Fibroblast of skin of right biceps (primary cell): ENCODE measurements at regions not wholly inside any gene's neighbourhood (a gene's known extent, or its start where the extent isn't known, plus 50 kb on each side); places are given as distances from the start of the nearest gene placed in this dataset.

Source experiments
- DNase-seq: peaks from one replicate; pipeline ENCODE4 v3.0.0-alpha.2; 2013

- DNase-seq, result peak; percentile 32
These were observed 63.8 kb downstream of the MRPL46 start for GRCh38 chr15:88403351-88403791.

- no peak for DNase-seq
These were observed 65.1 kb downstream of the MRPL46 start for GRCh38 chr15:88401996-88402656.

DNA sequence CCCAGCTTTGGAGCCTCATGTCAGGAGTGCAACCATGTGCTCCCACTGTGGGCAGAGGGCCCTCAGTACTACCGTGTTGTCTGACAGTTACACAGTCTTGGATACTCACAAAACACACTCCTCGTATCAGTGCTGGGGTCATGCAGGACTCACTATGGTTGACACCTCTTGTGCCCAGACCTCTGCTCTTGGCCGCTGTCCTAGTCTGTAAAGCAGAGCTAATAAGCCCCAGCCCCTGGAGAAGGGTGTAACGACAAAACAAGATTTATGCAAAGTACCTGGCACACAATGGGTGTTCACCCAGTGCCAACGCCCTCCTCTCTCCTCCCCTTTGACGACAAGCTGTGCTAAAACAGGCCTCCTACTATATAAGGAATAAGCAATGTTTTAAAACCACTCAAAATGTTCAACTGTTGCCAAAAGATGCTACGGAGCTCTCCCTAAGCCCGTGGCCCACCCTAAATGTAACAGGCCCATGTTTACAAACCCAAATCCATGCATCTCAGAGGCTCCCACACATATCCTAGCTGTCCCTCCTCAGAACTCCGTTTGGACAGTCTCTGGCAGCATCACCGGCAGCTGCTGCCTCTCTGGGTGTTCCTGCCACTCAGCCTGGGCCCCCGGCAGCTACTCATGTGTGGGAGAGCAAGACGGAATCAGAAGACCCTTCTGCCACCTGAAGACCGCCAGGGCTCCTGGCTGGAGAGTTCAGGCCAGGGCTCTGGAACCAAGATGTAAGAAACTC lies 65.8 kb downstream of the MRPL46 start:
- no peak for DNase-seq

DNA sequence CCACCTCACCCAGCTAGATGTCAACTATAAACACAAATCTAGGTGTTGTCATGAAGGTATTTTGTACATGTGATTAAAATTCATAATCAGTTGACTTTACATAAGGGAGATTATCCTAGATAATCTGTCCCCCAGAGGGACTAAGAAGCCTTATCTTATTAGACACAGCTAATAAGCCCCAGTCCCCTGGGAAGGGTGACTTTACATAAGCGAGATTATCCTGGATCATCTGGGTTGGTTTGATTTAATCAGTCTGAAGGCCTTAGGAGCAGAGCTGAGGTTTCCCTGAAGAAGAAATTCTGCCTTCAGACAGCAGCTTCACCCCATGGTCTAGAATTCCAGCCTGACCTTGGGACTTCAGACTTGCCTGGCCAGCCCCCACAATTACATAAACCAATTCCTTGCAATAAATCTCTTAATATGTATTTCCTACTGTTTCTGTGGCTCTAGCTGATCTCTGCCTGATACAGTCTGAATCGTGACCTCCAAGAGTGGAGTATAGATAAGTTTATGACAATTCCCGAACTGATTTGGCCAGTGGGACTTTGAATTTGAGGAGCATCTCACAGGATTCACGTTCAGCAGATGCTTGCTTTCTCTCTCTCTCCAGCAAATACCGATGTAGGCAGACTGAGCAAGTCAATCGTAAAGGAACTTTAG lies 66.5 kb downstream of the MRPL46 start:
- DNase-seq, result no peak

- DNase-seq, result no peak
These were observed 67.1 kb downstream of the MRPL46 start for GRCh38 chr15:88400084-88400483.

- DNase-seq, result no peak
These were observed 68.0 kb downstream of the MRPL46 start for GRCh38 chr15:88399021-88399685.

DNA sequence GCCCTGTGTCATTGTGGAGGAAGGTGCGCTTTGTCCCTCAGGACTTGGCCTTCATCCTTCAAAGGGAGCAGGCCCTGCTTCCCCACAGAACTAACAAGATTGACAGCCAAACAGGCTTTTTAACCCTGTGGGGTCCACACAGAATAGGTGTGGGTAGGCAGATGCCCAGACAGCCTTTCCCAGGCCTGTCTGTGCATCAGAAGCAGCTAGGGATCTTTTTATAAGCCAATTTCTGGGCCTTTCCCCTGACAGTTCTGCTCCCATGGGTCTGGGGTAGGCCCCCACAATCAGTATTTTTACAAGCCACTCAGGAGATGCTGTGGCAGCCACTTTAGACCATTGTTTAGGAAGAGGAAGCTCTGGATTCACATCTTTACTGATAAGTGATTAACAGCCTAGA lies 69.2 kb downstream of the MRPL46 start:
- no peak for DNase-seq

DNA sequence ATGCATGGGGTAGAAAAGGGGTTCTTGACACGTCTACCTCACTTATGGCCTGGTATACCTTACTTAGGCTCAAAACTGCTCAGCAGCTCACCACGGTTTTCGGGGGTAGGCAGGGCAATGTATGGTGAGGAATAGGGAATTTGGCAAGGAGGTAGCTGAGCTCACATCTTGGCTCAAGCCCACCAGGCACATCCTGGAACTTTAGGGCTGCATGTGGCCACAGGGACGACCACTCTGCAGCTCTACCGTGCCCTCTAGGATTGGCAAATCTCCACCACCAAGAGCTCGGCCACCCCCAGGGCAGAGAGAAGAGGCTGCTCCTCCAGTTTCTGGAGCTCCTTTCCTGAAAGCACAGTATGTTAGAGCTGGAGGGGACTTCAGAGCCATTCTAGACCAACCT lies 69.7 kb downstream of the MRPL46 start:
- no peak for DNase-seq

DNA sequence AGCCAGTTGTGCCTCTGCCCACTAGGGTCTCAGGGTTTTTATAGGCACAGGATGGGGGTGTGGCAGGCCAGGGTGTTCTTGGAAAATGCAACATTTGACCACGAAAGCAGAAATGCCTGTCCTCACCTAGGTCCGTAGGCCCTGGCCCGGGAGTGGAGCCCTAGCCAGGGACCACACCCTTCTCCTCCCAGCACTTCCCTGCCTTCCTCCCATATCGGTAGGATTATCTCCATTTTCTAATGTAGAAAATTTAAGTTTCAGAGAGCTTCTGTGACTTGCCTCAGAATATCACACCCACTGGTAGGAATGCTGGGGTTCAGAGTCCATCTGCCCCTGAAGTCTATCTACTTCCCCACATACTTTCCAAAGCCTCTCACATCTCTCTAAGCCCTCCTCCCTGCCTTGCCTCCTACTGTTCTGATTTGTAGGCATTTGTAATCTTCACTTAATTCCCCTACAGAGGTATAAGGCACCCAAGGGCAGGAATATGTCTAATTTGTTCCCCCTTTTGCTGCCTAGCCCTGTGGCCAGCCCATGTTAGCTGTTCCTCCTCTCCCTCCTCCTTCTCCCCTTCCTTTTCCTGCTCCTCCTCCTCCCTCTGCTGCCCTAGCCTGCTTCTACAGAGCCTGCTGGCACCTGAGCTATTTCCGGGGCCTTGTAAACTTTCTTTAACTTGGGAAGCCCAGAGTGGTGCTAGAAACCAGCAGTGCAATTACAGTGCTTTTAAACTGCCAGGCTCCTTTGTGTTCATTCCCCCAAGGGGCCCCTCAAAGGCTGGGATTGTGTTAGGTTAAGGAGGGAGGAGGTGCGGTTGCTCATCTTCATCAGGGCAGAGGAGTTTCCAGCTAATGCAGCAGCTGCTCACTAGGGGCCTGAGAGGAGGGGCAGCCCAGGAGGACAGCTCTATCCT lies 71.1 kb downstream of the MRPL46 start:
- no peak for DNase-seq

DNA sequence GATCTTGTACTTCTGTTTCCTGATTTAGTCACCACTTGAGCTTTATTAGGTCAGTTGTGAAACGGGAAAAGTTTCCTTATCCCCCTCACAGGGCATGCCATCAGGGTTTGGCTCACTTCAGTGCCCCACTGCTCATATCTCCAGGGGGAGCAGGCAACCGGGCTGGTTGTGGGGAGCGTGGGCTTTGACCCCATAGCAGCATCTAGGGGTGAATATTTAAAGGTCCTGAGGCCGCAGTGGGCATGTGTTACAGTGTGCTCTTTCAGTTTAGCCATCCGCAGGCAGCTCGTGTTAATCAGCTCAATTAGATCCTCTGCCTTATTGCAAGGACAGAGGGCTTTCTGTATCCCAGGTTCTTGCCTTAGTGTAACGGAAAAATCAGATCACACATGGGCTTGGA lies 71.9 kb downstream of the MRPL46 start:
- DNase-seq, result no peak

DNA sequence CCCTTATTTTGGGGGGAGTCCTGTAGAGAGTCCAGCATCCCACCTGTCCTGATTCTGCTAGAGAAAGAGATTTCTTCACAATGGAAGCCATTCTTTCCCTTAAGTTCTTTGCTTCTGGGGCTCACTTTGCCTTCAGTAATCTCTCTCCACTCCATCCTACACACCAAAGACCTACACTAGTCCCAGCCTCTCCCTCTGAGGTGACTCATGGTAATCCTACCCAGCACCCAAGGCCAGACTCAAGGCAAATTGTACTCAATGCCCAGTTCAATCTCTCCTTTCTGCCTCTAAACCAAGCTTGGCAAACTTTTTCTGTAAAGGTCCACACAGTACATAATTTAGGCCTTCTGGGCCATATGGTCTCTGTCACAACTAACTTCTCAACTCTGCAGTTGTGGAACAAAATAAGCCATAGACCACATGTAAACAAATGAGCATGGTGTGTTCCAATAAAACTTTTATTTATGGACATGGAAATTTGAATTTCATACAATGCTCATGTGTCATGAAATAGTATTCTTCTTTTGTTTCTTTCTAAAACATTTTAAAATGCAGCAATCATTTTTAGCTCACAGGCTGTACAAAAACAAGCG lies 72.5 kb downstream of the MRPL46 start:
- peak; percentile 26 for DNase-seq

DNA sequence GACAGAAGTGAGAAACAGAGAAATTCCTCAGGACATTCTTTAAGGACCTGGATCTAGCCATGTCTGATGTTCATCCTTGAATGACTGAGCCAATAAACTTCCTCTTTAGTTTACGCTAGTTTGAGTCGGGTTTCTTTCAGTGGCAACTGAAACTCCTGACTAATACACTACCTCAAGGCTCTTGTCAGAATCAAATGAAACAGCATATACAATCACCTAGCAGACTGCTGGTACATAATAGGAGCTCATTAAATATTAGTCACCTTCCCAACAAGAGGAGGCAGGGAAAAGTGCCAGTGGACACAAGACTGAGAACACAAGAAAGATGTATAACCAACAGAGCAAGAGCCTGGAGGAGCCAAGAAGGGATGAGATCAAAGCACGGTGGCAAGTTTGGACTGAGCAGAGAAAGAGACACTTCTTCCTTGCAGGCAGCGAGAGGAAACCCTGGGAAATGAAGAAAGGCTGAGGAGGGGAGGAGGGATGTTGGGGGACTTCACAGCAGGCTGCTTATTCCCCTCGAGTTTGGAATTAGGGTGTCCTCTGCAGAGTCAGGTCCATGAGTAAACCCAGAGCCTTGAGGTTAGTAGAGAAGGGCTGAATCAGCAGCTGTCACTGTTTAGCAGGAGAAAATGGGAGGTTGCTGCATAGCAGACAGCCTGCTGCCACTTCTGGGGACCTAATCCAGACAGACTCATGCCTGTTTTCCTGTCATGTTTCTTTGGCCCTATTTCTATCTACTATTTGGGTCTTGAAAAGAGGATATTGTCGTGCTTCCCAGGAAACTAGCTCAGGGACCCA lies 73.3 kb downstream of the MRPL46 start:
- peak; percentile 34 for DNase-seq

DNA sequence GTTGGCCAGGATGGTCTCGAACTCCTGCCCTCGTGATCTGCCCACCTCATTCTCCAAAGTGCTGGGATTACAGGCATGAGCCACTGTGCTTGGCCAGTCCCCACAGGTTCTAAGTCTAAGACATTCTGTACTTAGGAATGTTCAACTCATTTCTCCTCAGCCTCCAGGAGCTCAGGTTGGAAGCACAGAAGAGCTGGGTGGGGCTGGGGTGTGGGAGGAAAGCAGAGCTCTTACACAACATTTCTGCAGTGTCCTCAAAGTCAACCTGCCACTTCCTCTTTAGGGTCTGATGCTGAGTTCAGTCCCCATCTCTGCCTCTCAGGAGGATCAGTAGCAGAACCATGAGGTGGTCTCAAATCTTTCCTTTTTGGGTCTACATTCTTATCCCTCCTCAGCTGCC lies 75.5 kb downstream of the MRPL46 start:
- no peak for DNase-seq

DNA sequence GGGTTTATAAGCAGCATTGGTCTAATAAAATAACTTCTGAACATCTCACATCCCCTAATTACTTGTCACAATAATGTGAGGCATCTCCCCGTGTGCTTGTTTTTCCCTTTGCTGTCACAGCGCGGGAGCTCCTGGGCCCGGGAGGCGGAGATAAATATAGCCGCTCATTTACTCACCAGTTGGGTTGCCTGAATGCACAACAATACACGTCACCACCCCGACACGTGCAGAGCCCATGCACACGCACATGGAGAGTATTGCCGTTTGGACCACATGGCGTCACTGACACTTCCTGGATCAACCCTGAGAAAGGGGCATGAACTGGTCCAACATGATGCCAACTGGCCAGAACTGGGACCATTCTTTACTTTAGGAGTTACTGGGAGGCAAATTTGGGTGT lies 76.2 kb downstream of the MRPL46 start:
- no peak for DNase-seq

DNA sequence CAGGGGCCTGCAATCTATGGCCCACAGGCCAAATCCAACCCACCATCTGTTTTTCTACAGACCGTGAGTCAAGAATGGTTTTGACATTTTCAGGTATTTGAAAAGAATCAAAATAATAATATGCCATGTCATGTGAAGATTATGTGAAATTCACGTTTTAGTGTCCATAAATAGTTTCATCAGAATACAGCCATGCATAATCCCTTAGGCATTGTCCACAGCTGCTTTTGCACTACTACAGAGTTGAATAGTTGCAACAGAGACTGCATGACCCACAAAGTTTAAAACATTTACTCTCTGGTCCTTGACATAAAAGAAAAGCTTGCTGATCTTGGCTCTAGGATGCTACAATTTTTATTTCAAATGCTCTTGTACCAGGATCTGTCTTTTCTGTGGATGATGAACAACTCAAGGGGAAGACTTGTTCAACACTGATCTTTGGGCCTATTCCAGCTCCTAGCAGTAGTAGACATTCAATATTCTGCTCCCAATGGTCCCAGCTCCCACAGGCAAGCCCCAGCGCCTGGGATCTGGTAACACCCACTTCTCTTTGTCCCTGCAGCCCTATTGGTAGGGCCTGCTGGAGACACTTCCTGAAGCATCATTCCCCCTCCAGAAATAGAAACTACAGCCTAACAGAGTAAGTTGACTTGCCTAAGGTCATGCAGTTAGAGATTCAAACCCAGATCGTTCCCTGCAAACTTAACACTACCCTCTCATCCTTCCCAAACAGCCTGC lies 76.9 kb downstream of the MRPL46 start:
- no peak for DNase-seq

DNA sequence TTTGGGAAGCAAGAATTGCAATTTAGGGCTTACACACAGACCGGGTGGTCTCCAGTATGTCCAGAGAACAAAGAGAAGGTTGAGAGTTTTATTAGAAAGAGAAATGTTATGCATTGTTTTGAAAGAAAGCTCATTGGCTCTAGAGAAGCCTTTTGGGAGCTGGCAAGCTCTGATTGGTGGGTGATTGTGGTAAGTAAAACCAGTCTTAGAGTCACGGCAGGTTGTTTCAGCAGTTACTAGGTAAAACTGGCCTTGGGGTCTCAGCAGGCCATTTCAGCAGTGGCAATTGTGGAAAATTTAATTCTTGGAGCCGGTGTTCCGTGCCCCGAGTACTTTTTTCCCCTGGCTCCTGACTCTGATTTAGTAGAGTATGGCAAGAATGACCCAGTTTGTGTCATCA lies 78.1 kb downstream of the MRPL46 start:
- DNase-seq, result no peak

DNA sequence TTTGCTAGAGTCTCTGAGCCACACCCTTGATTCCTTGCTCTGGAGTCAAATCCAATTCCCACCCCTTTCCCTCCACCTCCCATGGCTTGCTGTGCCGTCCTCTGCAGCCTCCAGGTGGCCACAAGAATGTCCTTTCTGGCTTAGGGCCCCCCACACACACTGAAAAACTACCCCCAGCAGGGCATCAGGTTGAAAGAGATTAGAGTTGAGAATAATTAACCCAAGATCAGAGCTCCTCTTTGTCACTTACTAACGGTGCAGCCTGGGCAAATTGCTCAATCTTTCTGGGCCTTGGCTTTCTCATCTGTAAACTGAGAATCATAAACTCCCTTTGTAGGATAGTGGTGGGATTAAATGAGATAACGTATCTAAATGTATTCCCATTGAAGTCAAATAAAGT lies 78.5 kb downstream of the MRPL46 start:
- DNase-seq, result no peak

GRCh38 chr15:88385078-88385700 lies 82.0 kb downstream of the MRPL46 start:
- DNase-seq, result peak; percentile 72

DNA sequence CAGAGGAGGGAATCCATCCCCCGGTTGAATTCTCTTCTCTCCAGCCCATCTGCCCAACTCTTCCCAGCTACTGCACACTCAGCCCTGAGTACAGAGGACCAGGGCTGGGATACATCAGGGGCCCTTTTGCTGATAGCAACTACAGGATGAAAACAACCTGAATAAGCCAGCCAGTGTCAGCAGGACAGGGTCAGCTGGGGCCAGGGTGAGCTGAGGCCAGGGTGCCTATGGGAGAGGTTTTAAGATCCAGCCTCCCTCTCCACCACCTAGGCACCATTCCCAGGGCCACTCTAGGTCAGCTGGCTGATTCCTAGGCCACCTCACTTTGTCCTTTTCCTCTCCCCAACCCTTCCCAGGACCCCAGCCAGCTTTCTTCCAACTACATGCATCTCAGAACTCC lies 83.8 kb downstream of the MRPL46 start:
- DNase-seq, result no peak

DNA sequence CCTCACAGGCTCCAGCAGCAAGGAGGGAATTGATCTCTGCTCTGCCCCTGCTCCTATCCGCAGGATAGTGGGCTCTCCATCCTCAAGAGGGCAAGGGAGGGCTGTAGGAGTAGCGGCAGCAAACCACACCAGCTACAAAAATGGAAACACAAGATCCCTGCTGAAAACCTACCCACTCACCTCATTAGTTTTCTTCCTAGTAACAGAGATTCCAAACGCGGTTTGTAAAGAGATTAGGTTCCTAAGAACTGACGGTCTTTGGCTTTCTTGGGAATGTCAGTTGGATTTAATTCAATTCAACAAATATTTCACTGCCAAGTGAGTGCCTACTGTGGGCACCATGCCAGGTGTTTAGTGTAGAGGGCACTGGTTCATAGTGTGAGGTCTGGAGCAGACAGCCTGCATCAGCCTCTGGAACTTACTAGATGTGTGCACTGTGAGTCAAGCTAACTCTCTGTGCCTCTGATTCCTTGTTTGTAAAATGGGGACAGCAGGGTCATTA lies 84.7 kb downstream of the MRPL46 start:
- peak; percentile 42 for DNase-seq
